ENCODE measurements at regions not wholly inside any gene's neighbourhood (a gene's known extent, or its start where the extent isn't known, plus 50 kb on each side); places are given as distances from the start of the nearest gene placed in this dataset.

DNA sequence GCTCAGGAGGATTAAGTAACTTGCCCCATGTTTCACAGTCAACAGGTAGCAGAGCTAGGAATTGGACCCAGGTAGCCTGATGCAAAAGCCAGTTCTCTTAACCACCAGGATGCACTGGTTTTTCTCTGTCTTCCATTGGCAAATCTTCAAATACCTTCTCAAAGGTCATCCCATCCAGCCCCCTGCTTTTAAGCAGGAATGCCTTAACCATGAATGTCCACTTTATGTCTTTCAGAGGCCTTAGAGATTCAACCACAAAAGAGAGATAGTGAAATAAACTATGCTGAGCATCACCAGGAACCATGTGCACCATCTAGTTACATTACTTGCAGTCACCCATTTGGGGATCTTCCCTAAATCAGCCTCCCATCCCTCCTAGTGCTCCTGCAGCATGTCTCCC is 94.3 kb downstream of the C17orf67 start:
- no peak for DNase-seq

DNA sequence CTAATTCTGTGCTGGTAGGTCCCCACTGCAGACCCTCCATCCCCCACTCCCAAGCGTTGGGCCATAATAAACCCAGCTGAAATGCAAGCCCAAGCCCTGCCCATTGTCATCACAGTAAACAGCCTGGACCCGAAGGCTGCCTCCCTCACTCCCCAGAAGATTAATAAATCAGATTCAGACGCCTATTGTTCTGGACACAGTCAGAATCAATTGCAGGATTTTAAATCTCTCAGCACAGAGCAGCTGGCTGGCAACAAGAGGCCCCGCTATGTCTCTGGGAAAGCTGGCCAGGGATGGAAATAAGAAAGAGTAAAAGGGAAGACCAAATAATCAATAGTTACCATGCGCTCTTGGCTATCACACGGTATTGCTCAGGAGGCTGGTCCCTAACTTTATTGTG is 93.9 kb downstream of the C17orf67 start:
- DNase-seq, result no peak

GRCh38 chr17:56740481-56740880 is 93.2 kb downstream of the C17orf67 start:
- no peak for DNase-seq

Measured in NCI-H748 treated with DMSO at 0.1 percent for 48 hours (cell line).